DMS 273 (cell line): ENCODE measurements at regions not wholly inside any gene's neighbourhood (a gene's known extent, or its start where the extent isn't known, plus 50 kb on each side); places are given as distances from the start of the nearest gene placed in this dataset.

ENCODE experiments used
- DNase-seq: peaks from one replicate; lab custom pipeline; 2025; ENCODE audit not compliant: unreplicated experiment; lab: John Stamatoyannopoulos, UW

GRCh38 chr6:87860902-87861301 is 158.9 kb upstream of the AKIRIN2 start:
- DNase-seq, result no peak

- DNase-seq, result no peak
Measured at GRCh38 chr6:87858440-87858839, 156.4 kb upstream of the AKIRIN2 start.

- DNase-seq, result no peak
Measured at GRCh38 chr6:87851674-87852299, 149.8 kb upstream of the AKIRIN2 start.

- peak; percentile 23 for DNase-seq
Measured at GRCh38 chr6:87848616-87849015, 146.6 kb upstream of the AKIRIN2 start.

GRCh38 chr6:87847830-87848210 is 145.8 kb upstream of the AKIRIN2 start:
- DNase-seq, result no peak

- no peak for DNase-seq
Measured at GRCh38 chr6:87847135-87847829, 145.2 kb upstream of the AKIRIN2 start.

GRCh38 chr6:87846434-87846833 is 144.4 kb upstream of the AKIRIN2 start:
- no peak for DNase-seq

- no peak for DNase-seq
Measured at GRCh38 chr6:87840324-87840723, 138.3 kb upstream of the AKIRIN2 start.

GRCh38 chr6:87837876-87838275 is 135.8 kb upstream of the AKIRIN2 start:
- DNase-seq, result no peak

GRCh38 chr6:87837444-87837843 is 135.4 kb upstream of the AKIRIN2 start:
- no peak for DNase-seq

- DNase-seq, result peak; percentile 49
Measured at GRCh38 chr6:87832025-87832825, 130.2 kb upstream of the AKIRIN2 start.

- no peak for DNase-seq
Measured at GRCh38 chr6:87830907-87831306, 128.9 kb upstream of the AKIRIN2 start.

- DNase-seq, result no peak
Measured at GRCh38 chr6:87829622-87830121, 127.6 kb upstream of the AKIRIN2 start.

GRCh38 chr6:87828044-87828443 is 126.0 kb upstream of the AKIRIN2 start:
- DNase-seq, result peak; percentile 13

- DNase-seq, result no peak
Measured at GRCh38 chr6:87827346-87827745, 125.3 kb upstream of the AKIRIN2 start.

GRCh38 chr6:87826424-87826823 is 124.4 kb upstream of the AKIRIN2 start:
- DNase-seq, result no peak

GRCh38 chr6:87825821-87826221 is 123.8 kb upstream of the AKIRIN2 start:
- no peak for DNase-seq

GRCh38 chr6:87824958-87825491 is 123.0 kb upstream of the AKIRIN2 start:
- no peak for DNase-seq

- DNase-seq, result no peak
Measured at GRCh38 chr6:87822011-87822410, 120.0 kb upstream of the AKIRIN2 start.

GRCh38 chr6:87820343-87820984 is 118.4 kb upstream of the AKIRIN2 start:
- no peak for DNase-seq

- DNase-seq, result no peak
Measured at GRCh38 chr6:87817183-87817582, 115.2 kb upstream of the AKIRIN2 start.
